Activated T-helper 1 cell treated with anti-CD3 and anti-CD28 coated beads, Interleukin-12 subunit alpha, Interleukin-12 subunit beta, Interleukin-2, Interleukin-4 antibody, amounts not matched to agents 30 ng/mL and 10 ng/mL and 1 ng/mL, durations not matched to agents 14 hours and 24 hours and 36 hours (primary cell): ENCODE measurements at regions not wholly inside any gene's neighbourhood (a gene's known extent, or its start where the extent isn't known, plus 50 kb on each side); places are given as distances from the start of the nearest gene placed in this dataset.

ENCODE experiments used
- DNase-seq: peaks from one replicate; pipeline ENCODE4 v3.0.0; 2021; ENCODE audit warnings: low spot score
- H3K27ac Mint-ChIP-seq: one replicate; pipeline ENCODE4 v1.8.0; 2021; ENCODE audit warnings: mild to moderate bottlenecking, mixed read lengths
- H3K27me3 Mint-ChIP-seq: one replicate; pipeline ENCODE4 v1.8.0; 2022; ENCODE audit warnings: mild to moderate bottlenecking, moderate library complexity, mixed read lengths; ENCODE audit not compliant: insufficient read depth
- H3K36me3 Mint-ChIP-seq: one replicate; pipeline ENCODE4 v1.8.0; 2021; ENCODE audit warnings: low read depth, mixed read lengths
- H3K4me1 Mint-ChIP-seq: one replicate; pipeline ENCODE4 v1.8.0; 2021; ENCODE audit warnings: low read depth, mixed read lengths
- H3K4me3 Mint-ChIP-seq: one replicate; pipeline ENCODE4 v1.8.0; 2021; ENCODE audit warnings: mild to moderate bottlenecking, moderate library complexity, mixed read lengths
- H3K9me3 Mint-ChIP-seq: one replicate; pipeline ENCODE4 v1.8.0; 2021; ENCODE audit warnings: mixed read lengths
- intact Hi-C: fragments of 100-400 bp; cut with micrococcal nuclease; formaldehyde crosslinking; loops from one replicate; pipeline ENCODE4 v1.15.1; 2024

GRCh38 chr4:107220976-107221375 is 184.9 kb upstream of the DKK2 start:
- H3K4me3 Mint-ChIP-seq = no peak overlapping the region
- no peak for DNase-seq
- H3K4me1 Mint-ChIP-seq = no peaks in the 10 kb centered on the region
- no peaks in the 10 kb centered on the region for H3K27me3 Mint-ChIP-seq
- H3K27ac Mint-ChIP-seq = no peak overlapping the region
- no peaks in the 10 kb centered on the region for H3K36me3 Mint-ChIP-seq
- intact Hi-C loops = no loop called here
- no peaks in the 10 kb centered on the region for H3K9me3 Mint-ChIP-seq

DNA sequence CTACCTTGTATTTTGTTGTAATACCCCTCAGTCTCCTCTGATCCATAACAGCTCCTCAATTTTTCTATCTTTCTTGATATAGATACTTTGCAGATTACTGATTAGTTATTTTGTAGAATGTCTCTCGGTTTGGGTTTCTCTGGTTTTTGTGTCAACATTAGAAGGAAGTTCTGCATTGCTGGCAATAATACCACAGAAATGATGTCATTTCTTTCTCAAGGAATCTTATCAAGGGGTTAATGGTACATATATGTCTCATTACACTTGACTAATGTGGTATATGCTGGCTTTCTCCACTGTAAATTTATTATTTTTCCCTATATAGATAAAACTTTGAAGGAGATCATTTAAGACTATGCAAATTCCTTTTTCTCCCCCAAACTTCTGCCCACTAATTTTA is 183.6 kb upstream of the DKK2 start:
- H3K27me3 Mint-ChIP-seq = no peaks in the 10 kb centered on the region
- no peaks in the 10 kb centered on the region for H3K4me1 Mint-ChIP-seq
- intact Hi-C loops = no loop called here
- no peaks in the 10 kb centered on the region for H3K36me3 Mint-ChIP-seq
- no peak overlapping the region for H3K4me3 Mint-ChIP-seq
- no peak overlapping the region for H3K27ac Mint-ChIP-seq
- no peak for DNase-seq
- no peaks in the 10 kb centered on the region for H3K9me3 Mint-ChIP-seq

DNA sequence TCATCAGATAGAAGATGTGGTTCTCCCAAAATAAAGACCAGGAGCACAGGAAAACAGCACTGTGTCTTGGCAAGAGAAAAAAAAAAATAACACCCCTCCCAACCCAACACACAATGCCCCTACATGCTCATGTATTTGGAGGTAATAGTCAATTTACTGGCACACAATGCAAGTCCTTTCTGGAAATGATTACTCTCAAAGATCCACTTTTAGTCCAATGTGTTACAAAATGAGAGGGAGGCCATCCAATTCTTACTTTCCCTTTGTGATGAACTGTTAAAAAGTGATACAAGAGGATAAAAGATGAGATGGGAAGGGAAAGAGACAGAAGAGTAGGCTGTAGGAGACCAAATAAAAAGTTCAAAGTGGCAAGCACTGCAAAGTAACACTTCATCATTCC is 180.3 kb upstream of the DKK2 start:
- Mint-ChIP-seq H3K4me1 (no peaks in the 10 kb centered on the region), H3K4me3 (no peak overlapping the region), H3K27me3 (no peaks in the 10 kb centered on the region), H3K27ac (no peak overlapping the region), H3K9me3 (no peaks in the 10 kb centered on the region), H3K36me3 (no peaks in the 10 kb centered on the region)
- DNase-seq = no peak
- intact Hi-C loops = no loop called here

DNA sequence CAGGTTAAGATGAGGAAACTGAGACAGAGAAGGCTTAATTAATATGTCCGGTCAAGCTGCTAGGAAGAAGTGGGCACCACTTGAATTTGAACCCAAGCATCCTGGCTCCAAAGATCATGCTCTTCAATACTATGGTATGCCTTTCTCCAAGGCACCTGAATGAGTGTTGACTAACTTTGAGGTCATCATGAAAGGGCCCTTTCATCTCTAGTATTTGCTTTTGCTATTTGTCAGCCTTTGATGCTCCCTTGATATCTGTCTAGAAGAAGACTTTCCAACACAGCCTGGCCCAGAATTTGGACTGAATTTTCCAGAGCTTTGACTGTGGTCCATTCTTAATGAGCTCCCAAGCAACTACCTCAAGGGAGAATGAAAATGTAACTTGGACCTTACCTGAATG is 179.1 kb upstream of the DKK2 start:
- intact Hi-C loops = no loop called here
- H3K4me1 Mint-ChIP-seq = no peaks in the 10 kb centered on the region
- no peaks in the 10 kb centered on the region for H3K9me3 Mint-ChIP-seq
- H3K27ac Mint-ChIP-seq = no peak overlapping the region
- H3K36me3 Mint-ChIP-seq = no peaks in the 10 kb centered on the region
- DNase-seq = no peak
- no peaks in the 10 kb centered on the region for H3K27me3 Mint-ChIP-seq
- H3K4me3 Mint-ChIP-seq = no peak overlapping the region

GRCh38 chr4:107213880-107214279 is 177.8 kb upstream of the DKK2 start:
- Mint-ChIP-seq H3K4me1 (no peaks in the 10 kb centered on the region), H3K4me3 (no peak overlapping the region), H3K36me3 (no peaks in the 10 kb centered on the region), H3K9me3 (no peaks in the 10 kb centered on the region), H3K27ac (no peak overlapping the region), H3K27me3 (no peaks in the 10 kb centered on the region)
- intact Hi-C loops = no loop called here
- no peak for DNase-seq

- Mint-ChIP-seq H3K27ac (no peak overlapping the region), H3K36me3 (no peaks in the 10 kb centered on the region), H3K9me3 (no peaks in the 10 kb centered on the region), H3K4me3 (no peak overlapping the region), H3K4me1 (no peaks in the 10 kb centered on the region), H3K27me3 (no peaks in the 10 kb centered on the region)
- intact Hi-C loops = no loop called here
- no peak for DNase-seq
Observed at GRCh38 chr4:107213410-107213809, 177.3 kb upstream of the DKK2 start.

- no peaks in the 10 kb centered on the region for H3K27me3 Mint-ChIP-seq
- intact Hi-C loops = no loop called here
- no peaks in the 10 kb centered on the region for H3K4me1 Mint-ChIP-seq
- no peaks in the 10 kb centered on the region for H3K9me3 Mint-ChIP-seq
- no peak overlapping the region for H3K4me3 Mint-ChIP-seq
- H3K27ac Mint-ChIP-seq = no peak overlapping the region
- no peaks in the 10 kb centered on the region for H3K36me3 Mint-ChIP-seq
- no peak for DNase-seq
Observed at GRCh38 chr4:107212565-107212964, 176.5 kb upstream of the DKK2 start.

DNA sequence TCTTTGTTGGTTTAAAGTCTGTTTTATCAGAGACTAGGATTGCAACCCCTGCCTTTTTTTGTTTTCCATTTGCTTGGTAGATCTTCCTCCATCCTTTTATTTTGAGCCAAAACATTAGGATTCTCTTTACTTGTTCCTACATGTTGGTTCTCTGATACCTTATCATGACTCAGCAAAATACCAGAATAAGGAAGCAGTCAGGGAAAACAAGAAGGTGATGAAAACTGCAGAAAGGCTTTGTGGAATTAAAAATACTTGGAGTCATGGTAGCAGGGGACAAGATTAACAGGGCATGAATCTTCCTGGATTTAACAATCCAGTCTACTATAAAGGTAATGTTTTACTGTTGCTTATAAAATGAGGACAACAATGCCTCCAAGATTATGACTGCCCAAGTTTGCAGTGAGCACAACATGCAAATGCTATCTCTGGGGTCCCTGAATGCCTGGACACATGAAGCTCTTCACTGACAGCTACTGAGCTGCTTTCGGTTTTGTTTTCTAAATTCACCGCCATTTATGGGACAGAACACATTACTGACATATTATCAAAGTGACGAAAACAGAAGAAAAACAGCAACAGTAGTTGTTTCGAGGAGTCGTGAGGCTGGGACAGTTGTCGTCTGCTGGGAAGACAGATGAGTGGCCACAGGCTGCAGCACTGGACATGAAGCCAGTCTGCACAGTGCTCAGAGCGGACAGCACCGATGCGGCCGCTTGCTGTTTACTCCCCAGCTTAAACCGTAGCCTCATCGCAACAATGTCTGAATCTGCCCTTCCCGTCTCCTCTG is 174.5 kb upstream of the DKK2 start:
- H3K4me1 Mint-ChIP-seq = no peaks in the 10 kb centered on the region
- no peak overlapping the region for H3K4me3 Mint-ChIP-seq
- no peaks in the 10 kb centered on the region for H3K36me3 Mint-ChIP-seq
- no peaks in the 10 kb centered on the region for H3K27me3 Mint-ChIP-seq
- DNase-seq = no peak
- H3K27ac Mint-ChIP-seq = no peak overlapping the region
- intact Hi-C loops = no loop called here
- H3K9me3 Mint-ChIP-seq = no peaks in the 10 kb centered on the region

GRCh38 chr4:107203733-107204132 is 167.6 kb upstream of the DKK2 start:
- no peak for DNase-seq
- Mint-ChIP-seq H3K36me3 (no peaks in the 10 kb centered on the region), H3K9me3 (no peaks in the 10 kb centered on the region), H3K4me1 (no peaks in the 10 kb centered on the region), H3K4me3 (no peak overlapping the region), H3K27ac (no peak overlapping the region), H3K27me3 (no peaks in the 10 kb centered on the region)
- intact Hi-C loops = no loop called here

DNA sequence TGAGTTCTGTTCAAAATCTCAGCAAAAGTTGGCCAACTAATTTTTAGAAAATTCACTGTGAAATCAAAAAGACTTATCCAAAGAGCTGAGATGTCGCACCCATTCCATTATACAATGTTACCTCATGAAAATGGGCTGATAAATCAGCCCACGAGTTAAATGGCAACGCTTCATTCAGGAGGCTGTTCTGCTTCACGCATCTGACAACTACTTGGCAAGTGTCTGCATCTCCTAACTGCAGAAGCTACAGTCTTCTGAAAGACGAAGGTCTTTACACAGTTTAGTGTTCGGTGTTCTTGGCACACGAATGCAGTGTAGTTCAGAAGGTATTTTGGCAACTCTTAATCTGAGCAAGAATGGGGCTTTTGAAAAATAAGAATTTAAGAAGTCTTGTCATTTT is 166.6 kb upstream of the DKK2 start:
- intact Hi-C loops = no loop called here
- Mint-ChIP-seq H3K27ac (no peak overlapping the region), H3K36me3 (no peaks in the 10 kb centered on the region), H3K4me3 (no peak overlapping the region), H3K9me3 (no peaks in the 10 kb centered on the region), H3K27me3 (no peaks in the 10 kb centered on the region), H3K4me1 (no peaks in the 10 kb centered on the region)
- DNase-seq = no peak

DNA sequence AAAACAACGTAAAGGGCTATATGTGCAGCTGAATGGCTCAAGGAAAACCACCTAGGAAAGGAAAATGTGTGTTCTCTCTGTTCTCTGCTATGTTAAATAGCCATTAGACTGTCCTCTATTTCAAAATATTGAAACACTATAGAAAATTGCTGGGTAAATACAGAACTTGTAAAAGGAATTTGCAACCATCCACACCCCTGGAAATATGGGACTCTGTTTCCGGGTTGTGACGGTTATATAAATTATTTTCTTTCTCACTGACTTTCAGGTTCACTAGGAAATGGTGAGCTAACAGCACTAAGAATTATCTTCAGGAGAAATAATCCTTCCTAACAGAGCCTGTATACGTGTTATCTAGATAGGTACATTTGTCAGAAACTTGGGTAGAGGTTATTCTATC is 161.0 kb upstream of the DKK2 start:
- Mint-ChIP-seq H3K9me3 (no peaks in the 10 kb centered on the region), H3K4me1 (no peaks in the 10 kb centered on the region), H3K27ac (no peak overlapping the region), H3K27me3 (peaks cover 1% of the 10 kb centered on the region), H3K36me3 (no peaks in the 10 kb centered on the region), H3K4me3 (no peak overlapping the region)
- no peak for DNase-seq
- intact Hi-C loops = no loop called here

DNA sequence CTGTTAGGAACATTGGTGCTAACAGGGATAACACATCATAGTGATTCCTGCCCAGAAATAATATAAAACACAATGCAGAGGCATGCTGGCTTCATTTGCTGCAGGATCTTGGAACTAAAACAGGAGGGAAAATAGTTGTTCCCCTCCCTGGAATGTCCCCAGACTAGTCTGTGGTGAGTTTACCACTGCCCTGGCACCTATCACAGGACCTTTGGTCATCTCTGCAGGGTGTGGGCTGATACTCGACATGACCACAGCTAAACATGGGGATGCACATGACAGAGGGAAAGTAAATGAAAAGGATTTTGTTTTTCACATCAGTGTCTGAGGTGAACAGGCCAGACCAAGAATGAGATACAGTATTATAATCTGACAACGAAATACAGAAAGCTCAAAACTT is 160.2 kb upstream of the DKK2 start:
- no peak for DNase-seq
- intact Hi-C loops = no loop called here
- H3K4me1 Mint-ChIP-seq = no peaks in the 10 kb centered on the region
- H3K9me3 Mint-ChIP-seq = no peaks in the 10 kb centered on the region
- no peak overlapping the region for H3K4me3 Mint-ChIP-seq
- H3K27me3 Mint-ChIP-seq = peaks cover 1% of the 10 kb centered on the region
- H3K27ac Mint-ChIP-seq = no peak overlapping the region
- H3K36me3 Mint-ChIP-seq = no peaks in the 10 kb centered on the region

GRCh38 chr4:107194005-107194404 is 157.9 kb upstream of the DKK2 start:
- no peaks in the 10 kb centered on the region for H3K9me3 Mint-ChIP-seq
- intact Hi-C loops = no loop called here
- no peak for DNase-seq
- H3K4me1 Mint-ChIP-seq = no peaks in the 10 kb centered on the region
- no peak overlapping the region for H3K27ac Mint-ChIP-seq
- H3K27me3 Mint-ChIP-seq = peaks cover 1% of the 10 kb centered on the region
- no peak overlapping the region for H3K4me3 Mint-ChIP-seq
- no peaks in the 10 kb centered on the region for H3K36me3 Mint-ChIP-seq

- no peaks in the 10 kb centered on the region for H3K9me3 Mint-ChIP-seq
- H3K27me3 Mint-ChIP-seq = peaks cover 1% of the 10 kb centered on the region
- DNase-seq = no peak
- intact Hi-C loops = no loop called here
- no peaks in the 10 kb centered on the region for H3K36me3 Mint-ChIP-seq
- no peaks in the 10 kb centered on the region for H3K4me1 Mint-ChIP-seq
- no peak overlapping the region for H3K4me3 Mint-ChIP-seq
- H3K27ac Mint-ChIP-seq = no peak overlapping the region
Observed at GRCh38 chr4:107192601-107193000, 156.5 kb upstream of the DKK2 start.
